HG03354 (cell line): ENCODE measurements at regions not wholly inside any gene's neighbourhood (a gene's known extent, or its start where the extent isn't known, plus 50 kb on each side); places are given as distances from the start of the nearest gene placed in this dataset.
"Not testable (repeated sequence)": the region's sequence is repeated elsewhere in the genome, so short reads cannot be mapped to it uniquely, and the experiment has no call there.

Source experiments
- ATAC-seq: cut with Tn5 transposase; IDR thresholded peaks from one replicate; pipeline ENCODE4 v1.9.1; 2021; ENCODE audit warnings: mild to moderate bottlenecking; ENCODE audit not compliant: unreplicated experiment, poor library complexity, severe bottlenecking

- ATAC-seq = no peak
Measured at GRCh38 chr12:29940811-29941210, 157.1 kb upstream of the TMTC1 start.

- ATAC-seq = no peak
Measured at GRCh38 chr12:29930503-29930902, 146.8 kb upstream of the TMTC1 start.

GRCh38 chr12:29929295-29929694, 145.6 kb upstream of the TMTC1 start:
- no peak for ATAC-seq

- ATAC-seq = no peak
Measured at GRCh38 chr12:29921307-29921706, 137.6 kb upstream of the TMTC1 start.

GRCh38 chr12:29908157-29908556, 124.4 kb upstream of the TMTC1 start:
- no peak for ATAC-seq

- no peak for ATAC-seq
Measured at GRCh38 chr12:29907461-29907860, 123.7 kb upstream of the TMTC1 start.

- ATAC-seq = no peak
Measured at GRCh38 chr12:29902043-29902442, 118.3 kb upstream of the TMTC1 start.

- ATAC-seq = no peak
Measured at GRCh38 chr12:29901585-29901984, 117.8 kb upstream of the TMTC1 start.

GRCh38 chr12:29899212-29899931, 115.6 kb upstream of the TMTC1 start:
- no peak for ATAC-seq

- ATAC-seq = no peak
Measured at GRCh38 chr12:29895966-29896365, 112.2 kb upstream of the TMTC1 start.

GRCh38 chr12:29893002-29893401, 109.3 kb upstream of the TMTC1 start:
- no peak for ATAC-seq

- ATAC-seq = no peak
Measured at GRCh38 chr12:29891792-29892191, 108.0 kb upstream of the TMTC1 start.

- ATAC-seq = no peak
Measured at GRCh38 chr12:29889737-29890136, 106.0 kb upstream of the TMTC1 start.

- ATAC-seq = no peak
Measured at GRCh38 chr12:29888777-29889176, 105.0 kb upstream of the TMTC1 start.

- not testable (repeated sequence) for ATAC-seq
Measured at GRCh38 chr12:29884957-29885356, 101.2 kb upstream of the TMTC1 start.

- ATAC-seq = no peak
Measured at GRCh38 chr12:29883941-29884554, 100.3 kb upstream of the TMTC1 start.

GRCh38 chr12:29883525-29883924, 99.8 kb upstream of the TMTC1 start:
- ATAC-seq = no peak

- ATAC-seq = no peak
Measured at GRCh38 chr12:29882846-29883245, 99.1 kb upstream of the TMTC1 start.

- ATAC-seq = no peak
Measured at GRCh38 chr12:29880987-29881386, 97.2 kb upstream of the TMTC1 start.

GRCh38 chr12:29879606-29880308, 96.0 kb upstream of the TMTC1 start:
- no peak for ATAC-seq

- ATAC-seq = no peak
Measured at GRCh38 chr12:29869946-29870345, 86.2 kb upstream of the TMTC1 start.
